Mucosa of gallbladder (tissue), 1 donor: ENCODE measurements at regions not wholly inside any gene's neighbourhood (a gene's known extent, or its start where the extent isn't known, plus 50 kb on each side); places are given as distances from the start of the nearest gene placed in this dataset.
A peak's percentile ranks its signal among the peaks of the same experiment; 100 is the strongest.
"Not testable (repeated sequence)": the region's sequence is repeated elsewhere in the genome, so short reads cannot be mapped to it uniquely, and the experiment has no call there.

Source experiments
- DNase-seq: peaks from one replicate; pipeline ENCODE4 v3.0.0-alpha.2; 2020; ENCODE audit warnings: low spot score
- donor health status: DM: no; HTN: no; CAD: no.

- DNase-seq = no peak
Measured at GRCh38 chr7:93747019-93747418, 143.5 kb downstream of the TFPI2 start.

GRCh38 chr7:93739424-93739823 lies 151.1 kb downstream of the TFPI2 start:
- DNase-seq = no peak

- no peak for DNase-seq
Measured at GRCh38 chr7:93737953-93738352, 152.6 kb downstream of the TFPI2 start.

GRCh38 chr7:93736668-93737369 lies 153.7 kb downstream of the TFPI2 start:
- DNase-seq = no peak

GRCh38 chr7:93728292-93728691 lies 153.8 kb upstream of the CALCR start:
- DNase-seq = no peak

- DNase-seq = no peak
Measured at GRCh38 chr7:93725954-93726353, 151.4 kb upstream of the CALCR start.

GRCh38 chr7:93723424-93724124 lies 149.1 kb upstream of the CALCR start:
- no peak for DNase-seq

- DNase-seq = no peak
Measured at GRCh38 chr7:93720106-93720505, 145.6 kb upstream of the CALCR start.

- DNase-seq = no peak
Measured at GRCh38 chr7:93719546-93719945, 145.0 kb upstream of the CALCR start.

- no peak for DNase-seq
Measured at GRCh38 chr7:93717217-93717900, 142.8 kb upstream of the CALCR start.

- DNase-seq = peak; percentile 21
Measured at GRCh38 chr7:93715234-93715633, 140.7 kb upstream of the CALCR start.

GRCh38 chr7:93711926-93712325 lies 137.4 kb upstream of the CALCR start:
- no peak for DNase-seq

GRCh38 chr7:93708255-93708654 lies 133.7 kb upstream of the CALCR start:
- DNase-seq = not testable (repeated sequence)

GRCh38 chr7:93707249-93707648 lies 132.7 kb upstream of the CALCR start:
- no peak for DNase-seq

GRCh38 chr7:93706162-93706561 lies 131.6 kb upstream of the CALCR start:
- DNase-seq = not testable (repeated sequence)

GRCh38 chr7:93704217-93704616 lies 129.7 kb upstream of the CALCR start:
- no peak for DNase-seq

GRCh38 chr7:93697901-93698300 lies 123.4 kb upstream of the CALCR start:
- no peak for DNase-seq

GRCh38 chr7:93693796-93694195 lies 119.3 kb upstream of the CALCR start:
- DNase-seq = no peak

- no peak for DNase-seq
Measured at GRCh38 chr7:93690021-93690420, 115.5 kb upstream of the CALCR start.

- DNase-seq = no peak
Measured at GRCh38 chr7:93678185-93678584, 103.7 kb upstream of the CALCR start.

GRCh38 chr7:93663561-93664299 lies 89.2 kb upstream of the CALCR start:
- DNase-seq = no peak

GRCh38 chr7:93658163-93658562 lies 83.6 kb upstream of the CALCR start:
- not testable (repeated sequence) for DNase-seq
